ENCODE measurements at regions not wholly inside any gene's neighbourhood (a gene's known extent, or its start where the extent isn't known, plus 50 kb on each side); places are given as distances from the start of the nearest gene placed in this dataset.
"Not testable (repeated sequence)": the region's sequence is repeated elsewhere in the genome, so short reads cannot be mapped to it uniquely, and the experiment has no call there.

DNA sequence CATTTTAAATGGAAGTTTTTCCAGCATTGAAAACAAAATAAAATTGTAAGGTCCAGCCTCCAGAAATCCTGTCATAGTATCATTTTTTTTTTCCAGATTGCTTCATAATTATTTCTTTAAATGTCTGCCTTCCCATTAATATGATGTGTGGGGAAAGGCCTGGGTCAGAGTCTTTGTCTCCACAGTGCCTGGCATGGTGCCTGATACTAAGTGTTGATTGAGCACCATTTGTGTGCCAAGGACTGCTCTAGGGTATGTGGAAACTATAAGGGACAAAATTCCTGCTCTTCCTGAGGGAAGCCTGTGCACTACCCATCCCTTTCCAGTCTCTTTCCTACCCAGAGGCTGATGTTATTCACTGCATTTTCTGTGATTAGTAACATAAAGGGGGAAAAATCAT is 53.1 kb upstream of the BEND4 start:
- FAIRE-seq = no peak
- DNase-seq (ENCODE audit: low spot score) = no peak

DNA sequence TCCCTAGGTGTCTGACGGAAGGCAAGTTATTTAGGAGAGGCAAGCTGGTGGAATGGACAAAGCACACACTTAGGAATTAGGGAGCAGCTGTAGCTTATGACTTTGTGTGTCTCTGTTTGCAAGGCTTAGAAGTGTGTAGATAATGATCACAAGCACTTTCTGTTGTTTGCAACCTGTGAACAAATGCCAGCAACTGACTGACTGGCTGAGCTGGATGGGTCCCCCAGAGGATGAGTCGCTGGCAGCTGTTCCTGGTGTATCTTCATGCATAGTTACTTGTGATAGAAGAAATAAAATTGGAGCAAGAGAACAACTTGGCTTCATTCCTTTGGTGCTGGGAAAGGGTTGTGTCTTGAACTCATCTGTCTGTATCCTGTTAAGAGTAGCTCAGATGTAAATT is 64.2 kb upstream of the BEND4 start:
- no peak for FAIRE-seq
- no peak for DNase-seq (ENCODE audit: low spot score)

DNA sequence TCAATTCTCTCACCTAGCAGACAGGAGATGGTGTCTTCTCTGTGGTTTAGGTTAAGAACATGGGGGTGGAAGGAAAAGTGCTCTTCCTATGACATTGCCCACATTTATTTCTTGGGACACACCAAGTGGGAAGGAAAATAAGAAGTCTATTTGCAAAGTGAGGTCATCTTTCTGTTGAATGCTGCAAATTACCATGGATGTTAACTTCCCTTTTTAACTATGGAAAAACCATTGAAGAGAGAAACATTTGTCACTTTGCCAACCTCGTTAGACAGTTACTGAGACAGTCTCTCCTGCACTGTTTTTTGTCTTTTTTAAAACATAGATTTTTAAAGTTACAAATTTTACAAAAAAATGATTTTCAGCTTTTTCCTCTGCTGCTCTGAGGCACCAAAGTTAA is 72.8 kb upstream of the BEND4 start:
- FAIRE-seq = no peak
- no peak for DNase-seq (ENCODE audit: low spot score)

DNA sequence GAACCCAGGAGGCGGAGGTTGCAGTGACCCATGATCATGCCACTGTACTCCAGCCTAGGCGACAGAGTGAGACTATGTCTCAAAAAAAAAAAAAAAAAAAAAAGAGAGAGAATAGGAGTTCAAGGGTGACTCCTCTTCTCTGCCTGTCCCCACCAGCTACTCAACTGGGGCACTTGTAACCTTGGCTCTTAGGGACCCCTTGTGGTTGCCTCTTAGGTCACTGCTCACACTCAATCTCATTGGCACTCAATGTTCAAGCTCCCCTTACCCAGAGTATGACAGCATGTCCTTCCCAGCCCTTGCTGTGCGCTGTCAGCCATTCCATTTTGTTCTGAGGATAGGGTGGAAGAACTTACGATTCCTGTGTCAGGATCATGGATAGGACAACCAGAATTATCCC is 82.4 kb upstream of the BEND4 start:
- FAIRE-seq = no peak

DNA sequence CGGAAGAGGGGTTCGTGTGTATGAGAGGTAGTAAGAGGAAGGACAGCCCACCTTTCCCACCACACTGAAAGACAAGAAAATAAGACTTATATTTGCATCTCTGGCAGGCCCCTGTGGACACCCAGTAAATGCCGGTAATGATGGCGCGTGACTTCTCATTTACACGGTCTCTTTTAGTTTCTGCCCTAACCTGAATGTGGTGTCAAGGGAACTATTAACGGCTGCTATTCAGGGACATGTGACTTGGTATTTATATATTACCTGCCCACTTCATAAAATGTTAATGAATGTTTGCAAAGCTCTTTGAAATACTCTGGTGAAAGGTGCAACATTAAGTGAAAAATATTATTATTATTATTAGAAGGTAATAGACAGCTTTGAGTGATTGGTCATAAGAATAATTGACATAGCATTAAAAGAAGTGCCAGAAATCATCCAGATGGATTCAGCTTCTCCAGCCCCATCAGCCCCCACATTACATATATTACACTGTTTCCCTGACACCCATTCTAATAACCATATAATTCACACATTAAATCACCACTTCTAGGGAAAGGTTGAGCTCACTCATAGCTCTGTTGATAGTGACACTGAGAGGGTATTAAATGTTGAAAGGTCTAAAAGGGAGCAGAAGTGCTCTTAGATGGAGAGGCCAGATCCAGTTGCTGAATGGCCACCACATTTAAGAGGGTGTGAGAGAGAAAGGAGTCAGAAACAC is 83.0 kb upstream of the BEND4 start:
- no peak for DNase-seq (ENCODE audit: low spot score)
- FAIRE-seq = no peak

More for the DNA sequence above, 82.4 kb upstream of the BEND4 start:
- no peak for DNase-seq (ENCODE audit: low spot score)

DNA sequence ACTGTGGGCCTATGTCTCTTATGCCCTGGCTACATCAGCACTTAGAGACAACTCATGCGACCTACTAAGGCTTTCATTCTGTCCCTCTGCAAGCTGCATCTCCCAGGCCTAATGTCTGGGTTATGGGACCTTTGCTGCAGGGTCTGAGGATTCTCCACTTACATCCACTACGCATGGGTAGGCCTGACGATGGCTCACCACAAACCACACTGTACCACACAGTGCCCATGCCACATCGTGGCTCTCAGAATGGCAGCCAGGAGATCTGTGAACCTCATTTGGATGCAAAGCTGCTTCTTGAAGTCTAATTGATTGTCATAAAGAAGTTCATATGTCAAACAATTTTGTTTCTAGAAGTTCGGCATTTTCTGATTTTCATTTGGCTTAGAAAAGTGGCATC is 84.6 kb upstream of the BEND4 start:
- DNase-seq (ENCODE audit: low spot score) = no peak
- FAIRE-seq = no peak

DNA sequence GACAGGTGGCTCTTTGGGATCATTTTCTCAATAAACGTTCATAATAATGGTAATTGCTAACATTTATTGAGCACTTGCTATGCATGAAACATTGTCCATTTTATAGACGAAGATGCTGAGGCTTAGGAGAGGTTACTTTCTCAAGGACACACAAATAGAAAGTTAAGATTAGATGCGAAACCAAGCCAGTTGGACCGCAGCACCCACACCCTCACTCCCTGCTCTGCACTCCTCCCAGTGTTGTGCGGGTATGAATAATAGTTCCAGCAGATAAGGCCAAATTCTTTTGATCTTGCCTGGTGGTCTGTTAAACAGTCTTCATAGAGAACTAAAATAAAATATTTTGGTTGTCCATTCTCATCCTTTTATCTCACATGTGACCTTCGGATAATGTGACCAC is 85.0 kb upstream of the BEND4 start:
- FAIRE-seq = no peak
- DNase-seq (ENCODE audit: low spot score) = no peak

DNA sequence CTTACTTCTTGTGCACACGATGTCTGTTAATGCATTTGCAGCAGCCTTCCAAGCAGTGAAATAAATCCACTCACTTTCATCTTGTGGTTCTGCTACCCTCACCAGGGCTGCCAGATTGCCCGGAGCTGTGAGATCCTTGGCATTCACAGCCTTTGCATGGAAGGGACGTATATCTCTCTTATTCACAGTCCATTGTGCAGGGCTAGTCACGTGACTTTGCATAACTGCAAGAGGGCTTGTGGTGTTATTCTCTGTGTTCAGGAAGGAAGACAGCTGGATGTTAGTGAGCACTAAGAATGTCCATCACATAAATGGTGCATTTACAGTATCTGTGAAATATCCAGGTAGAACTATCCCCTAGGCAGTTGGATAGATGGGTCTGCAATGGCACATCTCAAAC is 96.5 kb upstream of the BEND4 start:
- DNase-seq (ENCODE audit: low spot score) (no peak), FAIRE-seq (peak; percentile 56)

DNA sequence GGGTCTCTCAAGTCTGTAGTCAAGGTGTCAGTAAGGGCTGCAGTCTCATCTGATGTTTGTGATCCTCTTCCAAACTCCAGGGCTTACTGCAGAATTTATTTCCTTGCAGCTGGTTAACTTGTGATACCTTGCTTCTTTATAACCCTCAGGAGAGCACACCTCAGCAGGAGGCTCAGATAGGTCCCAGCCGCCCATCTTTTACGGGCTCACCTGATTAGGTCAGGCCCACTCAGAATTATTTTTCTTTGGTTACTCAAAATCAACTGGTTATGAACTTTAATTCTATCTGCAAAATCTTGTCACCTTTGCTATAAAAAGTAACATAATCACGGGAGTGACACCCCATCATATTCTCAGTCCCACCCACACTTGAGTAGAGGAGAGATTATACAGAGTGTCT is 99.9 kb upstream of the BEND4 start:
- FAIRE-seq (no peak), DNase-seq (ENCODE audit: low spot score) (no peak)

DNA sequence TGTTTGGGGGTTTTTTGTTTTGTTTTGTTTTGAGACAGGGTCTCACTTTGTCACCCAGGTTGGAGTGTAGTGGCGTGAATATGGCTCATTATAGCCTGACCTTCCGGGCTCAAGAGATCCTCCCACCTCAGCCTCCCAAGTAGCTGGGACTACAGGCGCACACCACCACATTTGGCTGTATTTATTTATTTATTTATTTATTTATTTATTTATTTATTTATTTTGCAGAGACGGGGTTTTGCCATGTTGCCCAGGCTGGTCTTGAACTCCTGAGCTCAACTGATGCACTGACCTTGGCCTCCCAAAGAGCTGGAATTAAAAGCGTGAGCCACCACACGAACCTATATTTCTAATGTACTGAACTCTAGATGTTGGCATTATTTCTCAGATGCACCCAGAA is 105.2 kb upstream of the BEND4 start:
- not testable (repeated sequence) for DNase-seq (ENCODE audit: low spot score)

DNA sequence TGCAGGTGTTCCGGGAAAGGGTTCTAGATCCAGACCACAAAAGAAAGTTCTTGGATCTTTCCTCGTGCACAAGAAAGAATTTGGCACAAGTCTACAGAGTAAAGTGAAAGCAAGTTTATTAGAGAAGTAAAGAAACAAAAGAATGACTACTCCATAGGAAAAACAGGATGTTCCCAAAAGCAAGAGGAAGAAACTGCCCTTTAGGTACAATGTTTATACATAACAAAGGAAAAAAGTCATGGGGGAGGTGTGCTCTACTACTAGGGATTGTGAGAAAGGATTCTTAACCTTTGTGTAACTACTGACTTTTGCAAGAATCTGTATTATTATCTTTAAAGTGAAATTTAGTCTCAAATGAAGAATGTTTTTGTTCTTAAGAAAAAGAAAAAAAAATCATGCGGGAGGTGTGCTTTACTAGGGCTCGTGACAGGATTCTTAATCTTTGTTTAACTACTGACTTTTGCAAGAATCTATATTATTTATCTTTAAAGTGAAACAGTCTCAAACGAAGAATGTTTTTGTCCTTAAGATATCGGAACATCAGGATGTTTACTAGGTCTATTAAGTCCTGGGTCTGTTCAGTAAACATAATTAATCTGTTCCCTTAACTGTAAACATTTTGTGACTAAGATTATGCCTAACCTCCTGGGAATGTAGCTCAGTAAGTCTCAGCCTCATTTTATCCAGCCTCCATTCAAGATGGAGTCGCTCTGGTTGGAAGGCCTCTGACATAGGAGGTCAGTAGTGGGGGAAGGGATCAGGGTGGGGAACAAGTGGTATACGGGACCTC is 110.4 kb upstream of the BEND4 start:
- FAIRE-seq (no peak), DNase-seq (ENCODE audit: low spot score) (no peak)

More for the DNA sequence above, 105.2 kb upstream of the BEND4 start:
- FAIRE-seq = not testable (repeated sequence)

DNA sequence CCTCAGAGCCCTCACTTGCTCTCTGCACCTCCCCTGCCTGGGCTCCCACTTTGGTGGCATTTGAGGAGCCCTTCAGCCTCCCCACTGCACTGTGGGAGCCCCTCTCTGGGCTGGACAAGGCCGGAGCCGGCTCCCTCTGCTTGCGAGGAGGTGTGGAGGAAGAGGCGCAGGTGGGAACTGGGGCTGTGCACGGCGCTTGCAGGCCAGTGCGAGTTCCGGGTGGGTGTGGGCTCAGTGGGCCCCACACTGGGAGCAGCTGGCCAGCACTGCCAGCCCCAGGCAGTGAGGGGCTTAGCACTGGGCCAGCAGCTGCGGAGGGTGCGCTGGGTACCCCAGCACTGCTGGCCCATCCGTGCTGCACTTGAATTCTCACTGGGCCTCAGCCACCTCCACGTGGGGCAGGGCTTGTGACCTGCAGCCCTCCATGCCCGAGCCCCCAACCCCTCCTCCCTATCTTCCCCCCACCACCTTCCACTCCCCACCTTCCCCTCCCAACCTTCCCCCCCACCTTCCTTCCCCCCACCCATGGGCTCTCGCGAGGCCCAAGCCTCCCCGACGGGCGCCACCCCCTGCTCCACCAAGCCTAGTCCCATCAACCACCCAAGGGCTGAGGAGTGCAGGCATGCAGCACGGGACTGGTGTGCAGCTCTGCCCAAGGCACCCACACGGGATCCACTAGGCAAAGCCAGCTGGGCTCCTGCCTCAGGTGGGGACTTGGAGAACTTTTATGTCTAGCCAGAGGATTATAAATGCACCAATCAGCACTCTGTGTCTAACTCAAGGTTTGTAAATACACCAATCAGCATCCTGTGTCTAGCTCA is 113.5 kb upstream of the BEND4 start:
- no peak for DNase-seq (ENCODE audit: low spot score)
- FAIRE-seq = no peak

DNA sequence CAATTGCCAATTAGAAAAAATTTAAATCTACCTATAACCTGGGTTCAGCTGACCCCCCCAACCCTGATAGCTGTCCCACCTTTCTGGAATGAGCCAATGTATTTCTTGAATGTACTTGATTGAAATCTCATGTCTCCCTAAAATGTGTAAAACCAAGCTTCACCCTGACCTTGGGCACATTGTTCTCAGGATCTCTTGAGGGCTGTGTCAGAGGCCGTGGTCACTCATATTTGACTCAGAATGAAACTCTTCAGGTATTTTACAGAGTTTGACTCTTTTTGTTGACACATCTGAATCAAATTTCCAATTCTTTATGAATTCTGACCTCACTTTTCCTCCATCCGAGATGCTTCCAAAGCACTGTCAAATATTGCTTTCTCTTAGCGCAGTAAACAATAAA is 115.3 kb upstream of the BEND4 start:
- FAIRE-seq = no peak
- DNase-seq (ENCODE audit: low spot score) = no peak

DNA sequence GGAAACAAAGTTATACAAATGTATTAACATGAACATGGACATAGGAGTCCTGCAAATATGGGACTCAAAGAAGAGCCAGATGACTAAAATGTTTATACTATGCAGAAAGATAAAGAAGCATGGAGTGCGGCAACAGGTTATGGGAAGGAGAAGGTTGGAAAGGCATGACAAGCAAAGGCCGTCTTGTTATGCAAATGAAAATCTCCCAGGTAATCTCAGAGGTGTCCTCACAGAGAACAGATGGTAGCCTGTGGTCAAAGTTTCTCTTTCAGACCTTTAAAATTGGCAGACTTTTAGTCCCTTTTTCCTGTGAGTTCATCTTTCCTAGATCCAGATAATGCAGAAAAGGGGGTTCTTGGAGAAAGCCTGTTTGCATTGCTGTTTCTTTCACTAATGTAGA is 116.4 kb upstream of the BEND4 start:
- DNase-seq (ENCODE audit: low spot score) (no peak), FAIRE-seq (no peak)

DNA sequence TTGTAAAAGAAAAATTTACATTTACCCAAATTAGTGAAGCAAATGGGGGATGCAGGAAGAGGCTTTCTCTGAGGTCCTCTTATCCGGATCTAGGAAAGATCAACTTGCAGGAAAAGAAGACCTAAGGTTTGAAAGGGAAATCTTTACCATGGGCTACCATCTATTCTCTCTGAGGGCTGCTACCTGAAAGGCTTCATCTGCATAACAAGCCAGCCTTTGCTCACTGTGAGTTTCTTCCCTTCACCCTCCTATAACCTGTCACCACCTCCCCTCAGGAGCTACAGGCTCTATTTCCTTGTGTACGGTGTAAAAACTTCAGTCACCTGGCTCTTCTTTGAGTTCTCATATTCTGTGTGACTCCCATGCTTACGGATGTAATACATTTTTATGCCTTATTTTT is 118.6 kb upstream of the BEND4 start:
- FAIRE-seq (no peak), DNase-seq (ENCODE audit: low spot score) (no peak)

DNA sequence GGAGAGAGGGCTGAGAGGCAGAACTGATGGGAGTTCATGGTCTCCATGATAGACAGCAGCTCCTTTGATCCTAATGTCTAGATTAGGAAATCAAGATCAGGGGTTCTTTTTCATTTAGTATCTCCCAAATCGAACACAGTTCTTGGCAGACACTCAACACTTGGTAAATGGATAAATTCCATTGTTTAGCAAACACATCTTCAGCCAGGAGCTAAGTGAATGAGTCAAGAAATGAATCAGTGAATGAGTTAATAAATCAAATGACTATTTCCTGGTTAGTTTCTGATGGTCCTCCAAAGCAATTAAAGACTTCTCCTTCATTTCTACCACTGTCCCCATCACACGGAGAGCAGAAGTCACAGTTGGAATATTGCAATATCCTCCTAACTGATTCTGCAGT is 120.0 kb upstream of the SHISA3 start:
- FAIRE-seq (no peak), DNase-seq (ENCODE audit: low spot score) (no peak)

DNA sequence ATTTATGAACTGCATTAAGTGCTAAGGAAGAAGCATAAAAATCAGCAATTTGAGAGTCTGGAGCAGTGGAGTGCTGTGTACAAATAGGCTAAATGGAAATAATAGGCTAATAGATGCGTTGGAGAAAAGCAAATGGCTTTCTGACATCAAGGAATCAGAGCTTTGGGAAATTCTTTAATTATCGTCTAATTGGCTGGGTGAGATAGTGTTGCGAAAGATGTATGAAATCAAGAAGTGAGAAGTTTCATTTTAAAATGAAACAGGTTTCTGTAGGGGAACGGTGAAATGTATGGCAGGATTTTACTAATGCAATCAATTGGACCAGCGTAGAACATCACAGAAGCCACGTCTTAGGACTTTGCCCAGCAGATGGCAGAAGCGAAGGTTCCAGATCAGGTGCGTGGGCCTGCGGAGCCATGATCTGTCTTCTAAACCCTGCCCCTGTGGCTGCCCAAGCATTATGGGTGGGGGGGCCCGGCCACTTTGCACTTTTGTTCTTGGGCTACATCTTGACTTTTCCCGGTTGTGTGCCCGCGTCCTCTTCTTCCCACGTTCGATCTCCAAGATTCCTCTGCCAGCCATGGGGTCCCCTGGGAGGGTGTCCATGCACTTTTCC is 118.5 kb upstream of the SHISA3 start:
- FAIRE-seq (no peak), DNase-seq (ENCODE audit: low spot score) (no peak)

DNA sequence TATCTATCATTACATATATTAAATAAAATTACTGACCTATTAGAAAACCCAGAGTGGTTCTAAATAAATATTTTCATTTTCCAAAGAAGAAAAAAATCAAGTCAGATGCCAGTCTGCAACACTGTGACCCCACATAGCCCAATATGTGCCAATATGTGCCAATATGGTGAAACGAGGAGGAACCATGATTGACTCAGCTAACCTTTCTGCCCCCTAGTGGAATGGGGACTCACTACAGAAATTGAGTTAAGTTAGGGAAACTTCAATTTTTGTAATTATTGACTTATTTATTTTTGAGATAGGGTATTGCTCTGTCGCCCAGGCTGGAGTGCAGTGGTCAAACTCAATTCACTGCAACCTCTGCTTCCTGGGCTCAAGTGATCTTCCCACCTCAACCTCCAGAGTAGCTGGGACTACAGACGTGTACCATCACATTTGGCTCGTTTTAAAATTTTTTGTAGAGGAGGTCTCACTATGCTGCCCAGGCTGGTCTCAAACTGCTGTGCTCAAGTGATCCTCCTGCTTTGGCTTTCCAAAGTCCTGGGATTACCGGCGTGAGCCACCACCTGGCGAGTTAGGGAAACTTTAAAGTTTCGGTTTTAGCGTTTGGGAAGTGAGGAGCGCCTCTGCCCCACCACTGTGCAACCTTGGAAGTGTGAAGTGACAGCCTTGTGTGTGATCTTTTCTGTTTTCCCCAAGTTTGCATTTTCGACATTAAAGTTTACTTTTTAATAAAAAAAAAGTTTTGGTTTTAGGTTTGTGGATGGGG is 116.8 kb upstream of the SHISA3 start:
- DNase-seq (ENCODE audit: low spot score) (peak; percentile 55), FAIRE-seq (no peak)

DNA sequence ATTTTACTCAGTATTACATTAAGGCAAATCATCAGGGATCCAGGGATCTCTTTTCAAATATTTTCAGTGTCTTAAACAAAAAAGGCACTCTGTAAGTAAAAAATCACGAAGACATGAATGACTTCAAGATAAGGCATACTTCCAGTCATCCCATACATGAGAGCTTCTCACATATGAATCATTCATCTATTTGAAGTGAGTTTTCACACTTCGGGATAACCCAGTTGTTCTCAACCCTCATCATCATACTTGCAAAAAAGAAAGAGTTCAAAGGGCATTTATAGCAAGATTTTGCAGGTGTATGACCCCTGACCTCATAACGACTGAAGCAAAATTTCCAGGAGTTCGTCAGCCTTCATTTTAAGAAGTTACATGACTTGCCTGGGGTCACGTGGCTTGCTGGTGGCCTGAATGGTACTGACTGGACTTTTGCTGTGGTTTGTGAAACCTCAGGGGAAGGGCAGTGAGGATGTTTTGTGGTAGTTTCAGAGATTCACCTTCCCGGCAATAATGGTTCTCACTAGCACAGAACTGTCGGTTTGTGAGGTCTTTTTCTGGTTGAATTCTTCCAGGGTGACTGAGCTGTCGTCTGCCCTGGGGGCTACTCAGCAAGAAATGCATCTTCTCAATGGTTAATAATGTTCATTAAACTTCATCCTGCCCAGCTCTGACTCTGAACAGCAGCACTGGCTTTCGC is 115.8 kb upstream of the SHISA3 start:
- FAIRE-seq = peak; percentile 20
- no peak for DNase-seq (ENCODE audit: low spot score)

Data from urothelium cell line (cell line).